ENCODE measurements at regions not wholly inside any gene's neighbourhood (a gene's known extent, or its start where the extent isn't known, plus 50 kb on each side); places are given as distances from the start of the nearest gene placed in this dataset.
"Not testable (repeated sequence)": the region's sequence is repeated elsewhere in the genome, so short reads cannot be mapped to it uniquely, and the experiment has no call there.

DNA sequence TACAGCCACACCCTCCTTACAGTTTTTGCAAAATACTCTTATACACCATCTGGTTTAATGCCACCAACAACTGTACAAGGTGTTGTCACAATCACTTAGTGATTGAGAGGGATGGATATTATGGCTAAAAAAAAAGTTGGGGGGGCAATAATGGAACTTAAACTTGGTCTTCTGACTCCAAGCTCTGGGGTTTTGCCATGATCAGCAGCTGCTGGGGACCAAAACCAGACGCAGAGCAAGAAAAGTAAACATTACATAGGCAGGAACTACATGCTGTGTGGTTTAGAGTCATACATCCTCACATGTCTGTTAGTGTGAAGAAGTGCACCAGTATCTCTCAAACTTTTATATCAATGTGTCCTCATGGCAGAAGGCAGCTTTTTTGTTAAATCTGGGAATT, 152.4 kb downstream of the TBC1D2B start:
- not testable (repeated sequence) for ATAC-seq (ENCODE audit: low FRiP score); DNase-seq (ENCODE audit: low spot score)

DNA sequence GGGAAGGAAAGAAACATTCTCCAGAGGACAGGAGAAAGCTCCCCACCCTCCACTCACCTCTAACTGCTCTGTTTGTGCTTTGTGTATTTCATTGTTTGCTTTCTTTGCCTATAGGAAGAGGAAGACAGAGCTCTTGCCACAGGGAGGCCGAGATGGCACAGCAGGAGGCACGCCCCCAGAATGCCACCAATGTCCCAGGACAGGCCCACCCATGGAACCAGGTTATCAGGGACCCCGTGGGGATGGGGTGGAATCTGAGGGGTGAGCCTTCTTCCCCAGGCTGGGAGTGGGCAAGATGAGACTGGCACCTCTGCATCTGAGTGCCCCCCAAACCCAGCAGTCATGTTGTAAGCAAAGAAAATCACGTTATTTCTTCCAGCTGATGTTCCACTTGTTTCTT, 155.8 kb downstream of the TBC1D2B start:
- ATAC-seq (ENCODE audit: low FRiP score) (no peak), DNase-seq (ENCODE audit: low spot score) (no peak)
- TF ChIP-seq CTCF (IDR thresholded peaks at IDR 0.05): no peak

GRCh38 chr15:77916966-77917635, 160.4 kb downstream of the TBC1D2B start:
- DNase-seq (ENCODE audit: low spot score); ATAC-seq (ENCODE audit: low FRiP score): not testable (repeated sequence)

DNA sequence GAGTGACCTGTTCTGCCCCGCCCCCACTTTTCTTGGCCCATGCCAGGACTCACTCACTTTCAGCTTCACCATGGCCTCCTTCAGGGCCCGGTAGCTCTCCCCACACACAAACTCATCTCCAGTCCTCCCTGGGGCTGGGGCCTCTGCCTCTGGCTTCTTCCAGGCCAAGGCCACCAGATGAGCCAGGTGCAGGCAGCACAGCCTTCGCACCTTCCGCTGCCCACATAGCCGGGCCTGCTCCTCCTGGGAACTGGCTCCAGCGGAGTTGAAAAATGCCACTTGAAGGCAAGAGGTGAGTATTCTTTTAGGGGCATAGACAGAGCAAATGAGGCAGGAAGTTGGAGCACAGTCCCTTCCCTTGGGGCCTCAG, 161.6 kb downstream of the TBC1D2B start:
- ATAC-seq (ENCODE audit: low FRiP score); DNase-seq (ENCODE audit: low spot score): not testable (repeated sequence)

DNA sequence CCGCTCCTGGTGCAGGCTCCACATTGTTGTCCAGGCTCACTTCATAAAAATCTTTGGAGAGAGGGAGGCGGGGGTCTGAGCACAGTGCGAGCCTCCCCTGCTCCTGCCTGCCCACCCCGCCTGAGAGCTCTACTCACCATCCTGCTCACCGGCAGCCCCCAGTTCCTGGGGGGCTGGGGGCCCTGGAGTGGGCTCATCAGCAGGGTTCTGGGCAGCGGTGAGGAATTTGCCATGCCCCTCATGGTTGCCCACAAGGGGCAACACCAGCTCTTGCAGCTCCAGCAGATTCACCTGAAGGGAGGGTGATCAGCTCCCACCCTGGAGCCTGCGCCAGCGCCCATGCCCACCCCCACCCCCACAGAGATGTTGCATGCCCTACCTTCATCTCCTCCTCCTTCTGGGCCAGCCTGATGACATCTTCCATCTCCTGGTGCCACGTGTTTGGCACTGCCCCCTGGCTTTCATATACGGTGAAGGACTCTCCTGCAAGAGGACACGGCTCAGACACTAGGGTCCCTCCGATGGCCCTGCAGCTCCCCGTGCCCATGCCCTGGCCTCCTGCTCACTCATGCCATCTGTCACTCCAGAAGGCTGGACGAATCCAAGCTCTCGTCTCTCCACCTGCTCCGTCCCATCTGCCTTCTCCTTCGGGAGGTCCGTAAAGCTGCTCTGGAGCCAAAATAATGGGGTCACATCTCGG, 162.1 kb downstream of the TBC1D2B start:
- DNase-seq (ENCODE audit: low spot score): no peak
- no peak for ATAC-seq (ENCODE audit: low FRiP score)

GRCh38 chr15:77914531-77914930, 163.0 kb downstream of the TBC1D2B start:
- not testable (repeated sequence) for DNase-seq (ENCODE audit: low spot score); ATAC-seq (ENCODE audit: low FRiP score)

More for the DNA sequence above, 162.1 kb downstream of the TBC1D2B start:
- no peak for TF ChIP-seq CTCF (IDR thresholded peaks at IDR 0.05)

- DNase-seq (ENCODE audit: low spot score): peak; percentile 71
- TF ChIP-seq CTCF (IDR thresholded peaks at IDR 0.05): peak in 1 of 3 donors; percentile 34
- ATAC-seq (ENCODE audit: low FRiP score): not testable (repeated sequence)
Observed at GRCh38 chr15:77910030-77910911, 167.2 kb downstream of the TBC1D2B start.

DNA sequence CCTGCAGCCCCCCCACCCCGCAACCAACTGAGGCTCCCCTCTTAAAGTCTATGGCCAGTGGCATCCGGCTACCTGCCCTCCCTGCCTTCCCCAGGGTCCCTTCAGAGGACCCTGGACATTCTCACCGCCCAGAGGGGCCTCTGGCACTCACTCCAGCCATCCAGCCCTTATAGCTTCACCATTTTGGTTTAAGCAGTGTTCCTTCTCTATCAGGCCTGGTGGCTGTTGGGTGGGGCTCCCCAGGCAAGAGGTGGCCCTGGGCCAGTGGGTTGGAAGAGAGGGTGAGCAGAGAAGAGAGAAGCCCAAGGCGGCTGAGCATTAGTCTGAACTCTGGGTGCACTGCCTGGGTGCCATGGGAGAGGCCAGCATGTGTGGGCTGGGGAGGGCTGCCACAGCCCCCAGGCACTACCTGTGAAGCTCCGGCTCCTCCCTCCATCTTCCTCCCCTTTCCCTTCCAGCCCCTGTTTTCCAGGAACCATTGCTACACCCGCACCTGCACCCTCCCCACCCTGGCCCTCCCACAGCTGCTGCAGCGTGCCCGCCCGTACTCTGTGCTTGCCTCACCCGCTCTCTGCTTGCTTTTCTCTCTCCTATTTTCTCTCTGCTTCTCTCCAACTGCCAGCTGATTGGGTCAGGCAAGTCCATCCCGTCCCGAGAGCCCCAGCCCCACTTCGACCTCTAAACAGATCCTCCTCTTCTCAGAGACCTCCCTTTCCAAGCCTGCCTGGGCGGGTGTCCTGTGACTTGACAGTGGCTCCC, 168.2 kb downstream of the TBC1D2B start:
- no peak for TF ChIP-seq CTCF (IDR thresholded peaks at IDR 0.05)
- DNase-seq (ENCODE audit: low spot score): no peak
- no peak for ATAC-seq (ENCODE audit: low FRiP score)

DNA sequence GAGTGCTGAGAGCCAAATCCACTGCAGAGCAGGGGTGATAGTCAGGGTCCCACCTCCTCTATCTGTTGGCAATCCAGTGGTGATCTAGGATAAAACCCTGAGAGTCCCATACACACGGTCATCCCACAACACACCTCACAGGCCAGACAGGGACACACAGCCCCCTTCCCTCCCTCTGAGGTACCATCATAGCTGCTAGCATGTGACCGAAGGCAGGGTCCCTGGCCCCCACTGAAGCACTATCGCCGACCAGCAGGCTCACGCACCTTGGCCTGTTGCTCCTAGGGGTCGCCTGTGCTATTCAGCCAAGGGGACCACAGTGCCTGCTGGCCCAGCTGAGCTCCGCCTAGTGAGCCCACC, 168.8 kb downstream of the TBC1D2B start:
- not testable (repeated sequence) for ATAC-seq (ENCODE audit: low FRiP score); DNase-seq (ENCODE audit: low spot score)
